ENCODE measurements at regions not wholly inside any gene's neighbourhood (a gene's known extent, or its start where the extent isn't known, plus 50 kb on each side); places are given as distances from the start of the nearest gene placed in this dataset.
"Not testable (repeated sequence)": the region's sequence is repeated elsewhere in the genome, so short reads cannot be mapped to it uniquely, and the experiment has no call there.

DNA sequence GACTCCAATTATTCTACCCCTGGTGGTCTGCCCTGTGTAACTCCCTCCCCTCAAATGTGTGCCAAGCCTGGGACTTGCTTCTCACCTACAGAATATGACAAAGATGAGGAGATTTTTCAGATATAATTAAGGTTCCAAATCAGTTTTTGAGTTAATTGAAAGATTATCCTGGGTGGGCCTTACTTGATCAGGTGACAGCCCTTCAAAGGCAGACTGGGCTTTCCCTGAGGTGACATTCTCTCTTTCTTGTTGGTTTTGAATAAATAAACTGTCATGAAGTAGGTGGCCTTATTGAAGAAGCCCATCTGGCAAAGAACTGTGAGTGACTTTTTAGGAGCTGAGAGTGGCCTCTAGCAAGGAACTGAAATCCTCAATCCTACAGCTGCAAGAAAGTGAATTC, 106.0 kb downstream of the BRMS1L start:
- Histone ChIP-seq H3K4me3 (no peak overlapping the region), H3K9me3 (no peaks in the 10 kb centered on the region), H3K36me3 (no peaks in the 10 kb centered on the region), H3K27me3 (no peaks in the 10 kb centered on the region), H3K27ac (no peak overlapping the region), H3K4me1 (no peaks in the 10 kb centered on the region)
- FAIRE-seq, result no peak
- DNase-seq, result no peak
- ATAC-seq, result no peak
- TF ChIP-seq, protein P1, sequence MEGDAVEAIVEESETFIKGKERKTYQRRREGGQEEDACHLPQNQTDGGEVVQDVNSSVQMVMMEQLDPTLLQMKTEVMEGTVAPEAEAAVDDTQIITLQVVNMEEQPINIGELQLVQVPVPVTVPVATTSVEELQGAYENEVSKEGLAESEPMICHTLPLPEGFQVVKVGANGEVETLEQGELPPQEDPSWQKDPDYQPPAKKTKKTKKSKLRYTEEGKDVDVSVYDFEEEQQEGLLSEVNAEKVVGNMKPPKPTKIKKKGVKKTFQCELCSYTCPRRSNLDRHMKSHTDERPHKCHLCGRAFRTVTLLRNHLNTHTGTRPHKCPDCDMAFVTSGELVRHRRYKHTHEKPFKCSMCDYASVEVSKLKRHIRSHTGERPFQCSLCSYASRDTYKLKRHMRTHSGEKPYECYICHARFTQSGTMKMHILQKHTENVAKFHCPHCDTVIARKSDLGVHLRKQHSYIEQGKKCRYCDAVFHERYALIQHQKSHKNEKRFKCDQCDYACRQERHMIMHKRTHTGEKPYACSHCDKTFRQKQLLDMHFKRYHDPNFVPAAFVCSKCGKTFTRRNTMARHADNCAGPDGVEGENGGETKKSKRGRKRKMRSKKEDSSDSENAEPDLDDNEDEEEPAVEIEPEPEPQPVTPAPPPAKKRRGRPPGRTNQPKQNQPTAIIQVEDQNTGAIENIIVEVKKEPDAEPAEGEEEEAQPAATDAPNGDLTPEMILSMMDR (IDR thresholded peaks at IDR 0.05), result no peak
- intact Hi-C loops (cut with DNase I), result no loop called here

DNA sequence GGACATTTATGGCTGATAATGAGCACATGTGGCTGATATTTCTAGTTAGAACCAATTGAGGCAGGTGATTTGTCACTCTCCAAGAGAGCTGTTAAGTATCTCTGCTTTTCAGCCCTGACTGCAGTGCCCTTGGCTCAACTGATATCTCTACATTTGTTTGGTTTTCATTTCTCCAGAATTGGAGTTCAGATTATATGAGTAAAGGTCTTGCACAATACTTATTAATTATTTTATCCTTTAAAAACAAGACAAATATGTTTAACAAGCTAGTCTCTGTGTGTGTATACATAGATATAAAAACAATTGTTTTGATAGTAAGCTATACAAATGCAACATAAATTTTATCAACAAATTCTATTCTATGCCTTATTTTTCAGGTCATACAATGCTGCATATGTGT, 105.2 kb downstream of the BRMS1L start:
- no peak overlapping the region for H3K4me3 ChIP-seq
- no peak for DNase-seq
- no peak overlapping the region for H3K27ac ChIP-seq
- intact Hi-C loops (cut with DNase I), result no loop called here
- H3K9me3 ChIP-seq, result no peaks in the 10 kb centered on the region
- no peak for FAIRE-seq
- H3K27me3 ChIP-seq, result no peaks in the 10 kb centered on the region
- TF ChIP-seq, protein P1 (IDR thresholded peaks at IDR 0.05), result no peak
- H3K36me3 ChIP-seq, result no peaks in the 10 kb centered on the region
- H3K4me1 ChIP-seq, result no peaks in the 10 kb centered on the region
- no peak for ATAC-seq

GRCh38 chr14:35929186-35929585, 103.0 kb downstream of the BRMS1L start:
- no peaks in the 10 kb centered on the region for H3K9me3 ChIP-seq
- no peaks in the 10 kb centered on the region for H3K4me1 ChIP-seq
- DNase-seq, result no peak
- H3K27ac ChIP-seq, result no peak overlapping the region
- no peaks in the 10 kb centered on the region for H3K36me3 ChIP-seq
- intact Hi-C loops (cut with DNase I), result no loop called here
- FAIRE-seq, result no peak
- 55 to 65% methylated on average over 4 of the region's 4 CpGs for WGBS, 2 donors
- no peaks in the 10 kb centered on the region for H3K27me3 ChIP-seq
- TF ChIP-seq, protein P1 (IDR thresholded peaks at IDR 0.05), result no peak
- no peak for ATAC-seq
- H3K4me3 ChIP-seq, result no peak overlapping the region

DNA sequence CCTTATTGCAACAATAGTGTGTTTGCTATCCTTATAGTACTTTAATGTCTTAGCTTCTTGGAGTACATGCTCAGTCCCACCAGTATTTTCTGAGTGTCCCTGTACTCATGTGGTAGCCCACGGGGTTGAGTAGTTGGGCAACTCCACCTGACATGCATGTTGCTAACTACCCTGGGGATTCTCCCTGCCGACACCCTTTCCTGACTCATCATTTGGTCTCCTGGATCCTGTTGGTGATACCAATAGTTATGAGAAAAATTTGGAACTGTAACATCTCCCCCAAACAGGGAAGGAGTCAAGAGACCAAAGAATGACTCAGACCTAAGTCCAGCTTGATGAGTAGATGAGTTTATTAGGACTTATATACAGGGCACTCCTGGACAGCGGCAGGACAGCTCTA, 101.6 kb downstream of the BRMS1L start:
- DNase-seq (no peak), ATAC-seq (no peak), FAIRE-seq (no peak)
- WGBS, 2 donors, result 74 to 80% methylated on average over 3 of the region's 3 CpGs
- Histone ChIP-seq H3K9me3 (no peaks in the 10 kb centered on the region), H3K27ac (no peak overlapping the region), H3K4me3 (no peak overlapping the region), H3K4me1 (no peaks in the 10 kb centered on the region), H3K36me3 (no peaks in the 10 kb centered on the region), H3K27me3 (no peaks in the 10 kb centered on the region)
- TF ChIP-seq, protein P1 (IDR thresholded peaks at IDR 0.05), result no peak
- intact Hi-C loops (cut with DNase I), result no loop called here

DNA sequence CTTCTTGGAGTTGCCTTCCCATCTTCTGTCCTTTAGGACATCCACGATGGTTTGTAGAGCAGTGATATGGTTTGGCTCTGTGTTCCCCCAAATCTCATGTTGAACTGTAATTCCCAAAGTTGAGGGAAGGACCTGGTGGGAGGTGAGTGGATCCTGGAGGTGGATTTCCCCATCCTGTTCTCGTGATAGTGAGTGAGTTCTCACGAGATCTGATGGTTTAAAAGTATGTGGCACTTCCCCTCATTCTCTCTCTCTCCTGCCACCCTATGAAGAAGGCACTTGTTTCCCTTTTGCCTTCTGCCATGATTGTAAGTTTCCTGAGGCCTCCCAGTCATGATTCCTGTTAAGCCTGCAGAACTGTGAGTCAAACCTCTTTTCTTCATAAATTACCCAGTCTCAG, 99.2 kb downstream of the BRMS1L start:
- H3K27ac ChIP-seq, result no peak overlapping the region
- H3K27me3 ChIP-seq, result no peaks in the 10 kb centered on the region
- no peak overlapping the region for H3K4me3 ChIP-seq
- ATAC-seq (no peak), FAIRE-seq (no peak), DNase-seq (no peak)
- intact Hi-C loops (cut with DNase I), result no loop called here
- no peaks in the 10 kb centered on the region for H3K4me1 ChIP-seq
- no peaks in the 10 kb centered on the region for H3K36me3 ChIP-seq
- no peaks in the 10 kb centered on the region for H3K9me3 ChIP-seq
- WGBS, 2 donors, result 54 to 76% methylated on average over 3 of the region's 3 CpGs
- TF ChIP-seq, protein P1 (IDR thresholded peaks at IDR 0.05), result no peak

DNA sequence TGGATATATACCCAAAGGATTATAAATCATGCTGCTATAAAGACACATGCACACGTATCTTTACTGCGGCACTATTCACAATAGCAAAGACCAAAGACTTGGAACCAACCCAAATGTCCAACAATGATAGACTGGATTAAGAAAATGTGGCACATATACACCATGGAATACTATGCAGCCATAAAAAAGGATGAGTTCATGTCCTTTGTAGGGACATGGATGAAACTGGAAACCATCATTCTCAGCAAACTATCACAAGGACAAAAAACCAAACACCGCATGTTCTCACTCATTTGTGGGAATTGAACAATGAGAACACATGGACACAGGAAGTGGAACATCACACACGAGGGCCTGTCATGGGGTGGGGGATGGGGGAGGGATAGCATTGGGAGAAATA, 96.5 kb downstream of the BRMS1L start:
- intact Hi-C loops (cut with DNase I); H3K9me3 ChIP-seq; H3K4me1 ChIP-seq; DNase-seq; H3K36me3 ChIP-seq; H3K27me3 ChIP-seq; H3K4me3 ChIP-seq; FAIRE-seq; ATAC-seq; H3K27ac ChIP-seq: not testable (repeated sequence)
- WGBS, 2 donors, result 88 to 94% methylated on average over 4 of the region's 4 CpGs
